K562 (cell line): ENCODE measurements at regions not wholly inside any gene's neighbourhood (a gene's known extent, or its start where the extent isn't known, plus 50 kb on each side); places are given as distances from the start of the nearest gene placed in this dataset.

Experiments
- ATAC-seq: fragments of 200-7000 bp; cut with Tn5 transposase; 3 replicates; pipeline ENCODE4 v1.9.1; 2020; ENCODE audit warnings: moderate library complexity
- BruUV-seq: library from RNA; stranded (reverse); fragments of 400-500 nt; replicated peaks from 2 replicates; lab custom pipeline; 2021; lab: Mats Ljungman, UMichigan
- CTCF ChIA-PET: fragments of 300-600 bp; formaldehyde crosslinking; extraction: SDS; loops from one replicate; lab custom pipeline; 2021; ENCODE audit warnings: low intra/inter-chr PET ratio; lab: Yijun Ruan, JAX
- POLR2A ChIA-PET: fragments of 300-600, 350-650 bp; sonication (Branson Sonifier 250); formaldehyde crosslinking; extraction: SDS; loops from one replicate; lab custom pipeline; 2021; ENCODE audit warnings: antibody characterized with exemption, inconsistent platforms; lab: Yijun Ruan, JAX
- DNase-seq, 4 experiments: peaks; one replicate each; pipeline versions ENCODE4 v3.0.0 to v3.0.0-alpha.2; 2011 to 2018; ENCODE audit warnings: low spot score in 3 of 4, mixed read lengths in 3 of 4; ENCODE audit errors: extremely low read depth in 1 of 4
- FAIRE-seq: peaks from 2 replicates; lab custom pipeline; 2011; peaks lifted over from hg19 to GRCh38; lab: Jason Lieb, UNC
- H2AFZ ChIP-seq: 2 replicates; pipeline ENCODE4 v1.6.0; 2011; ENCODE audit warnings: low read depth, low read length, control low read depth, inconsistent platforms
- H3K27ac ChIP-seq: fragments of 200-600 bp; 3 replicates; pipeline ENCODE4 v1.8.0; 2011; ENCODE audit warnings: low read depth, mild to moderate bottlenecking, control low read depth, inconsistent platforms, low read length, moderate library complexity, mixed read lengths; ENCODE audit errors: extremely low read depth
- H3K27me3 ChIP-seq, 2 experiments: fragments of 300-600 bp in 1 of 2; 2 replicates in 1 of 2; 3 replicates in 1 of 2; pipeline versions ENCODE4 v1.6.0 to v1.8.0; 2011; ENCODE audit warnings: inconsistent platforms in 2 of 2, low read length in 2 of 2, mild to moderate bottlenecking in 1 of 2, mixed read lengths in 1 of 2, moderate library complexity in 1 of 2; ENCODE audit not compliant: control insufficient read depth in 2 of 2, insufficient read depth in 2 of 2
- H3K36me3 ChIP-seq: fragments of 300-600 bp; 3 replicates; pipeline ENCODE4 v1.8.0; 2011; ENCODE audit warnings: mild to moderate bottlenecking, low read length, inconsistent platforms; ENCODE audit not compliant: control insufficient read depth, insufficient read depth
- H3K4me1 ChIP-seq, 2 experiments: fragments of 200-600 bp in 1 of 2; replicated peaks in 1 of 2; 2 replicates in 1 of 2; 3 replicates in 1 of 2; pipeline versions ENCODE4 v1.5.1 to v1.8.0; 2011; ENCODE audit warnings: inconsistent platforms in 2 of 2, low read length in 2 of 2, mild to moderate bottlenecking in 1 of 2, mixed read lengths in 1 of 2, moderate library complexity in 1 of 2; ENCODE audit not compliant: control insufficient read depth in 2 of 2, insufficient read depth in 2 of 2
- H3K4me2 ChIP-seq: 2 replicates; pipeline ENCODE4 v1.6.1; 2011; ENCODE audit warnings: low read length, control low read depth, inconsistent platforms, mixed read lengths; ENCODE audit not compliant: insufficient read depth
- H3K4me3 ChIP-seq: fragments of 200-600 bp; sonication (generic), shearing (Covaris generic); 2 replicates; pipeline ENCODE4 v1.5.1; 2016; ENCODE audit warnings: control low read depth, inconsistent platforms
- H3K79me2 ChIP-seq: fragments of 200-600 bp; 3 replicates; pipeline ENCODE4 v1.8.0; 2011; ENCODE audit warnings: low read length, inconsistent platforms; ENCODE audit not compliant: control insufficient read depth, insufficient read depth
- H3K9ac ChIP-seq, 2 experiments: 2 replicates each; pipeline versions ENCODE4 v1.6.0 to v1.6.1; 2011; ENCODE audit warnings: low read depth in 2 of 2, low read length in 2 of 2, control low read depth in 1 of 2, inconsistent platforms in 1 of 2, mild to moderate bottlenecking in 1 of 2, mixed read lengths in 1 of 2; ENCODE audit not compliant: insufficient read depth in 1 of 2
- H3K9me1 ChIP-seq: one replicate; pipeline ENCODE4 v1.6.0; 2011; ENCODE audit warnings: inconsistent platforms, mild to moderate bottlenecking, low read length, moderate library complexity; ENCODE audit not compliant: control insufficient read depth, insufficient read depth
- H3K9me3 ChIP-seq: replicated peaks from 2 replicates; pipeline ENCODE4 v1.5.1; 2011; ENCODE audit warnings: low read depth, low read length, inconsistent platforms; ENCODE audit not compliant: control insufficient read depth, insufficient read depth
- H4K20me1 ChIP-seq: replicated peaks from 2 replicates; pipeline ENCODE4 v1.6.1; 2011; ENCODE audit warnings: low read length, inconsistent platforms, mixed read lengths; ENCODE audit not compliant: control insufficient read depth, insufficient read depth
- BCOR ChIP-seq: fragments of 450-650 bp; IDR thresholded peaks from 2 replicates; pipeline ENCODE4 v1.6.1; 2016
- CBFB ChIP-seq: sonication (generic); formaldehyde crosslinking; IDR thresholded peaks from 2 replicates; pipeline ENCODE4 v1.4.0; 2020; ENCODE audit warnings: mild to moderate bottlenecking, missing genetic modification reagents
- DMBX1 ChIP-seq: fragments of 250-450 bp; sonication (Bioruptor Pico); IDR thresholded peaks from 2 replicates; pipeline ENCODE4 v1.8.0; 2022; ENCODE audit warnings: inconsistent platforms, mild to moderate bottlenecking, moderate library complexity, borderline replicate concordance
- KLF16 ChIP-seq: IDR thresholded peaks from 2 replicates; pipeline ENCODE4 v1.6.1; 2016; ENCODE audit warnings: antibody characterized with exemption
- MLX ChIP-seq, 2 experiments: fragments of 450-650 bp in 1 of 2; sonication (generic) in 1 of 2; formaldehyde crosslinking; conservative IDR thresholded peaks; 2 replicates each; pipeline versions ENCODE4 v1.4.0 to v1.8.1; 2020 to 2022; ENCODE audit warnings: mild to moderate bottlenecking in 1 of 2, missing genetic modification reagents in 1 of 2
- MTA2 ChIP-seq: fragments of 450-650 bp; IDR thresholded peaks from 2 replicates; pipeline ENCODE4 v1.6.1; 2016; ENCODE audit warnings: low read depth
- MTA3 ChIP-seq: fragments of 450-650 bp; formaldehyde crosslinking; IDR thresholded peaks from 2 replicates; pipeline ENCODE4 v1.6.1; 2017; ENCODE audit warnings: mild to moderate bottlenecking, borderline replicate concordance
- PHB ChIP-seq: fragments of 250-450 bp; sonication (Bioruptor Pico); IDR thresholded peaks from 2 replicates; pipeline ENCODE4 v1.5.0; 2021
- RAD21 ChIP-seq, 2 experiments: fragments of 250-450 bp in 1 of 2; fragments of 450-650 bp in 1 of 2; sonication (Bioruptor Pico) in 1 of 2; formaldehyde crosslinking in 1 of 2; IDR thresholded peaks in 1 of 2; conservative IDR thresholded peaks in 1 of 2; 2 replicates each; pipeline versions ENCODE4 v1.4.0 to v1.8.0; 2020 to 2022; ENCODE audit warnings: mild to moderate bottlenecking in 2 of 2, moderate library complexity in 1 of 2
- SNIP1 ChIP-seq: fragments of 450-650 bp; IDR thresholded peaks from 2 replicates; pipeline ENCODE4 v1.7.1; 2017; ENCODE audit warnings: low read depth, mild to moderate bottlenecking
- SPI1 ChIP-seq: IDR thresholded peaks from 2 replicates; pipeline ENCODE4 v1.6.1; 2011; ENCODE audit warnings: low read depth, low read length, control low read depth, borderline replicate concordance
- SREBF1 ChIP-seq: fragments of 150-350 bp; IDR thresholded peaks from 2 replicates; pipeline ENCODE4 v1.6.1; 2014; ENCODE audit warnings: antibody characterized with exemption, low read depth, low read length, borderline replicate concordance
- STAT5A ChIP-seq: IDR thresholded peaks from 2 replicates; pipeline ENCODE4 v1.6.1; 2012; ENCODE audit warnings: low read length, inconsistent platforms, borderline replicate concordance
- TAF15 ChIP-seq: fragments of 200-400 bp; formaldehyde crosslinking; IDR thresholded peaks from 2 replicates; pipeline ENCODE4 v1.6.1; 2017; ENCODE audit warnings: mild to moderate bottlenecking, low read depth, low read length, moderate library complexity
- ZBTB9 ChIP-seq: fragments of 450-650 bp; formaldehyde crosslinking; IDR thresholded peaks from 2 replicates; pipeline ENCODE4 v1.4.0; 2020; ENCODE audit warnings: mild to moderate bottlenecking, moderate library complexity
- ZNF282 ChIP-seq: sonication (generic); formaldehyde crosslinking; IDR thresholded peaks from 2 replicates; pipeline ENCODE4 v1.8.1; 2023; ENCODE audit warnings: missing genetic modification reagents
- ZNF780A ChIP-seq: fragments of 250-450 bp; sonication (Bioruptor Pico); IDR thresholded peaks from 2 replicates; pipeline ENCODE4 v1.5.0; 2021; ENCODE audit warnings: mild to moderate bottlenecking
- WGBS: fragments of 100-300 bp; shearing (Covaris generic); methylation state at CpG from one replicate; pipeline ENCODE4 v1.1.6; 2016; ENCODE audit warnings: low coverage, mixed read lengths; ENCODE audit not compliant: insufficient coverage; ENCODE audit errors: missing lambda C conversion rate; 5-methylcytosine and 5-hydroxymethylcytosine counted together
- in situ Hi-C: fragments of 300-500 bp; cut with MboI; formaldehyde crosslinking; loops from 4 replicates; pipeline ENCODE4 v1.15.0; 2018; ENCODE audit warnings: inconsistent platforms, mixed read lengths
- intact Hi-C: fragments of 100-400 bp; cut with micrococcal nuclease; formaldehyde crosslinking; loops from 2 replicates; pipeline ENCODE4 v1.14.2; 2022

GRCh38 chr4:27315625-27316024, 455.0 kb downstream of the STIM2 start (continued):
- TF ChIP-seq STAT5A (no peak), ZBTB9 (CRISPR knock-in tag) (no peak), CBFB (CRISPR knock-in tag) (no peak), MLX (CRISPR knock-in tag; conservative IDR thresholded peaks at IDR 0.05) (no peak), KLF16 (no peak), MTA2 (no peak), PHB (CRISPR knock-in tag) (no peak), MTA3 (no peak), SNIP1 (no peak), TAF15 (no peak), RAD21 (CRISPR knock-in tag; conservative IDR thresholded peaks at IDR 0.05 in 1 of 2, IDR thresholded peaks at IDR 0.05 in 1 of 2) (no peak)

GRCh38 chr4:27316176-27316575, 455.5 kb downstream of the STIM2 start:
- TF ChIP-seq ZNF282 (CRISPR knock-in tag): no peak
- no peak for TF ChIP-seq SREBF1
- no peak for TF ChIP-seq BCOR
- no peak for TF ChIP-seq ZNF780A (CRISPR knock-in tag)
- no peak for TF ChIP-seq SPI1
- no peak for TF ChIP-seq SNIP1
- TF ChIP-seq DMBX1: no peak
- Histone ChIP-seq H3K4me1 (no peaks in the 10 kb centered on the region), H3K9ac (no peak overlapping the region), H3K9me3 (no peaks in the 10 kb centered on the region), H3K79me2 (no peaks in the 10 kb centered on the region), H3K4me2 (no peak overlapping the region), H3K27me3 (no peaks in the 10 kb centered on the region), H2AFZ (no peak overlapping the region), H3K36me3 (no peaks in the 10 kb centered on the region), H3K9me1 (no peaks in the 10 kb centered on the region), H3K27ac (no peak overlapping the region), H4K20me1 (no peaks in the 10 kb centered on the region), H3K4me3 (no peak overlapping the region)
- in situ Hi-C loops (no loop called here), intact Hi-C loops (no loop called here)
- no TSS peak for BruUV-seq
- DNase-seq: no peak
- 6% methylated on average over 4 of the region's 4 CpGs for WGBS
- no peak for FAIRE-seq
- ChIA-PET POLR2A (no interaction called here), CTCF (no interaction called here)
- ATAC-seq: no peak
